NB4 (cell line): ENCODE measurements at regions not wholly inside any gene's neighbourhood (a gene's known extent, or its start where the extent isn't known, plus 50 kb on each side); places are given as distances from the start of the nearest gene placed in this dataset.
A peak's percentile ranks its signal among the peaks of the same experiment; 100 is the strongest.

Experiments used
- DNase-seq: peaks from one replicate; pipeline ENCODE4 v3.0.0; 2010; ENCODE audit warnings: low read depth
- H3K4me3 ChIP-seq: one replicate; pipeline ENCODE4 v1.5.1; 2011; ENCODE audit warnings: mild to moderate bottlenecking, low read depth, low read length, moderate library complexity
- MAX ChIP-seq: IDR thresholded peaks from 2 replicates; pipeline ENCODE4 v1.6.1; 2011; ENCODE audit warnings: low read depth, low read length
- MYC ChIP-seq: IDR thresholded peaks from 2 replicates; pipeline ENCODE4 v1.6.1; 2011; ENCODE audit warnings: low read depth, low read length
- POLR2A ChIP-seq: IDR thresholded peaks from 2 replicates; pipeline ENCODE4 v1.6.1; 2011; ENCODE audit warnings: mild to moderate bottlenecking; ENCODE audit not compliant: insufficient read length; ENCODE audit errors: extremely low read depth
- TF ChIP-seq, protein P1 (sequence below): IDR thresholded peaks from one replicate; pipeline ENCODE4 v1.5.1; 2012; ENCODE audit warnings: low read depth, low read length

GRCh38 chr14:56414236-56414635 lies 165.4 kb upstream of the TMEM260 start:
- DNase-seq = peak; percentile 21
- no peak overlapping the region for H3K4me3 ChIP-seq
- TF ChIP-seq MYC (no peak), POLR2A (no peak)

DNA sequence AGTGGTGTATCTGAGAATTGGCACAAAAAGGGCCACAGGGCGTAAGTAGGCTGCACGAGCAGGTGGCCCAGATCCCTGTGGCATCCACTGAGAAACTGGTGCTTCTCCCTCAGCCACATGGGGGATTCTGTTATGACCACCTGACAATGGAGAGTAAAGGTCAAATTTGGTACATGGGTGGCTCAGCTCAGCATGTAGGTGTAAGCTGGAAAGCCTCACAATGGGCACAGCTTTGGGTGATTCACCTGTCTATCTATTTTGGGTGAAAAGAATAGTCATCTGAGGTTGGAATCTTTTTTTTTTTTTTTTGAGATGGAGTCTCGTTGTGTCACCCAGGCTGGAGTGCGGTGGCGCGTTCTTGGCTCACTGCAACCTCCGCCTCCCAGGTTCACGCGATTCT lies 163.4 kb upstream of the TMEM260 start:
- DNase-seq = no peak
- no peak overlapping the region for H3K4me3 ChIP-seq
- TF ChIP-seq MYC = no peak
- no peak for TF ChIP-seq MAX
- no peak for TF ChIP-seq POLR2A
- TF ChIP-seq, protein P1, sequence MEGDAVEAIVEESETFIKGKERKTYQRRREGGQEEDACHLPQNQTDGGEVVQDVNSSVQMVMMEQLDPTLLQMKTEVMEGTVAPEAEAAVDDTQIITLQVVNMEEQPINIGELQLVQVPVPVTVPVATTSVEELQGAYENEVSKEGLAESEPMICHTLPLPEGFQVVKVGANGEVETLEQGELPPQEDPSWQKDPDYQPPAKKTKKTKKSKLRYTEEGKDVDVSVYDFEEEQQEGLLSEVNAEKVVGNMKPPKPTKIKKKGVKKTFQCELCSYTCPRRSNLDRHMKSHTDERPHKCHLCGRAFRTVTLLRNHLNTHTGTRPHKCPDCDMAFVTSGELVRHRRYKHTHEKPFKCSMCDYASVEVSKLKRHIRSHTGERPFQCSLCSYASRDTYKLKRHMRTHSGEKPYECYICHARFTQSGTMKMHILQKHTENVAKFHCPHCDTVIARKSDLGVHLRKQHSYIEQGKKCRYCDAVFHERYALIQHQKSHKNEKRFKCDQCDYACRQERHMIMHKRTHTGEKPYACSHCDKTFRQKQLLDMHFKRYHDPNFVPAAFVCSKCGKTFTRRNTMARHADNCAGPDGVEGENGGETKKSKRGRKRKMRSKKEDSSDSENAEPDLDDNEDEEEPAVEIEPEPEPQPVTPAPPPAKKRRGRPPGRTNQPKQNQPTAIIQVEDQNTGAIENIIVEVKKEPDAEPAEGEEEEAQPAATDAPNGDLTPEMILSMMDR = no peak

DNA sequence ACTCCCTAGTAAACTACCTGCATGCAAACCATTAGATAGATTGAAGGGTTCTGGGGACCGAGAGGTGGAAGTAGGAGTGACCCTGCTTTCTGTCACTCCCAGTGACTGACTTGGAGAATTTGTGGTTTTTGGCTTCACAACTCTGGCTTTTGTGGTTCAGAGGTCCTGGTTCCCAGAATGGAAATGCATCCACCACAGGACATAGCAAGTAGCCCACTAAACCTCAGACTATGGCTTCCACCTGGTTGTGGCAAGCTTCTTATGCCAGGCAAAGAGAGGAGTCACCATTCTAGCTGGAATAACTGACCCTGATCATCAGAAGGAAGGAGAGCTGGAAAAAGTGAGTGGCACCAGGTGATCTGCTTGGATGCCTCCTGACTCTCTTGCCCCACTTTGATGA lies 162.4 kb upstream of the TMEM260 start:
- TF ChIP-seq MYC (no peak), MAX (no peak)
- no peak overlapping the region for H3K4me3 ChIP-seq
- no peak for DNase-seq

DNA sequence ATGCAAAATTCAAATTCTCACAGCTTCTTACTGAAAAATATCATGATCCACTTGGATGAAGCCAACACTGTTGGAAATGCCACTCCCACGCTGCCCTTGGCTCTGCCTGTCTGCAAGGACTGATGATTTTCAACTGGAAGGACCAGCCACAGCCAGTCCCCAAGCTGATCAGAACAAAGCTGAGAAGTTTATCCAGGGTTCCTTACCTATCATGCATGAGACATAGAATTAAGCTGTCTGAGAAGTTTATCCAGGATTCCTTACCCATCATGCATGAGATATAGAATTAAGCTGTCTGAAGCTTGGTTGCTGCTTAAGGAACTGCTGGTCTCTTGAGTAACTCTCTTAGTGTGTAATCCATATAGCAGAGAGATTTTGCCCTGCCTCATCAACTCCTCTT lies 159.8 kb upstream of the TMEM260 start:
- TF ChIP-seq MYC (no peak), POLR2A (no peak), MAX (no peak)
- TF ChIP-seq, protein P1 = no peak
- no peak for DNase-seq
- no peak overlapping the region for H3K4me3 ChIP-seq

GRCh38 chr14:56422221-56422620 lies 157.4 kb upstream of the TMEM260 start:
- TF ChIP-seq POLR2A = no peak
- no peak for TF ChIP-seq MYC
- TF ChIP-seq MAX = no peak
- TF ChIP-seq, protein P1 = no peak

DNA sequence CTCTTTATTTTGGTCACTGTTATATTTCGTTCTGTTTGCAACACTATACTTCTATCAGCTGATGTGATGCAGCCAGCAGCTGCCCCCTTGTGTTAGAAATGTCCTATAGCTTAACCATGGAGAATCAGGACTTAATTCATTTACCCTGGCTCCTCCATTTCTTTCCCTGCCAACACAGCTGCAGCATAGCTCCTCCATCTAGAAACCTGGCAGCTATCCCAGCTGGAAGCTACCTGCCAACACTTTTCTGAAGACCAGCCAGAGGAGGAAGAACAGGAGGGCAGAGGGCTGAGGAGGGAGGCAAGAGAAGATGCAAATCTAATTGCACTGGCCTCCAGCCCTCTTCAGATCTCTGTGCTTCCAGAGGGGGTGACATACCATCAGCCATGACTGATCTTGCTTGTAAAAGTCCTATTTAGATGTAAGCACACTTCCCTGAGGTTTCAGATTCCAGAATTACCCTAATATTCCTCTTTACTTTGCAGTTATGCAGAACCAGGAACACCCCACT lies 156.8 kb upstream of the TMEM260 start:
- DNase-seq = peak; percentile 40
- no peak overlapping the region for H3K4me3 ChIP-seq
- TF ChIP-seq, protein P1 = peak; percentile 47
- TF ChIP-seq MAX = no peak

More at GRCh38 chr14:56422221-56422620, 157.4 kb upstream of the TMEM260 start:
- DNase-seq = no peak
- no peak overlapping the region for H3K4me3 ChIP-seq

GRCh38 chr14:56423544-56423943 lies 156.1 kb upstream of the TMEM260 start:
- DNase-seq = no peak
- TF ChIP-seq MAX (no peak), POLR2A (no peak), MYC (no peak)
- TF ChIP-seq, protein P1 = no peak
- H3K4me3 ChIP-seq = no peak overlapping the region
